HepG2 (cell line): ENCODE measurements at regions not wholly inside any gene's neighbourhood (a gene's known extent, or its start where the extent isn't known, plus 50 kb on each side); places are given as distances from the start of the nearest gene placed in this dataset.

Source experiments
- ATAC-seq: fragments of 200-7000 bp; cut with Tn5 transposase; 3 replicates; pipeline ENCODE4 v1.9.1; 2020; ENCODE audit warnings: mild to moderate bottlenecking, moderate library complexity
- BruUV-seq: library from RNA; stranded (reverse); fragments of 400-500 nt; replicated peaks from 2 replicates; lab custom pipeline; 2021; lab: Mats Ljungman, UMichigan
- CTCF ChIA-PET: fragments of 300-600 bp; formaldehyde crosslinking; extraction: SDS; loops from one replicate; lab custom pipeline; 2021; ENCODE audit warnings: low total read pairs, inconsistent platforms, low intra/inter-chr PET ratio; lab: Yijun Ruan, JAX
- POLR2A ChIA-PET: fragments of 350-600 bp; sonication (Branson Sonifier 250); formaldehyde crosslinking; loops from one replicate; lab custom pipeline; 2020; ENCODE audit warnings: antibody characterized with exemption, inconsistent platforms; lab: Yijun Ruan, JAX
- DNase-seq: peaks from one replicate; pipeline ENCODE4 v3.0.0-alpha.2; 2015; ENCODE audit warnings: low spot score
- FAIRE-seq: peaks from 3 replicates; lab custom pipeline; 2011; peaks lifted over from hg19 to GRCh38; lab: Jason Lieb, UNC
- H2AFZ ChIP-seq: one replicate; pipeline ENCODE4 v1.6.1; 2011; ENCODE audit warnings: low read length, inconsistent platforms
- H3K27ac ChIP-seq: fragments of 300-600 bp; 3 replicates; pipeline ENCODE4 v1.8.0; 2011; ENCODE audit warnings: mixed run types, mild to moderate bottlenecking, mixed read lengths, low read length, inconsistent platforms; ENCODE audit not compliant: insufficient read depth; ENCODE audit errors: extremely low read length
- H3K27me3 ChIP-seq, 2 experiments: fragments of 200-600 bp in 1 of 2; 2 replicates in 1 of 2; 3 replicates in 1 of 2; pipeline versions ENCODE4 v1.6.0 to v1.8.0; 2011; ENCODE audit warnings: low read length in 2 of 2, mild to moderate bottlenecking in 2 of 2, moderate library complexity in 2 of 2, inconsistent platforms in 1 of 2; ENCODE audit not compliant: insufficient read depth in 2 of 2, control insufficient read depth in 1 of 2
- H3K36me3 ChIP-seq, 2 experiments: fragments of 200-600 bp in 1 of 2; replicated peaks in 1 of 2; 2 replicates in 1 of 2; 3 replicates in 1 of 2; pipeline versions ENCODE4 v1.5.1 to v1.8.0; 2011; ENCODE audit warnings: low read length in 2 of 2, inconsistent platforms in 1 of 2; ENCODE audit not compliant: insufficient read depth in 2 of 2, control insufficient read depth in 1 of 2
- H3K4me1 ChIP-seq: 2 replicates; pipeline ENCODE4 v1.5.1; 2012; ENCODE audit warnings: low read length, inconsistent platforms; ENCODE audit not compliant: insufficient read depth
- H3K4me2 ChIP-seq: 2 replicates; pipeline ENCODE4 v1.6.0; 2011; ENCODE audit warnings: low read depth, low read length, inconsistent platforms
- H3K4me3 ChIP-seq, 3 experiments: fragments of 200-600 bp in 1 of 3; sonication (generic), shearing (Covaris generic) in 1 of 3; replicated peaks in 1 of 3; 2 replicates each; pipeline ENCODE4 v1.5.1; 2011 to 2016; ENCODE audit warnings: low read length in 3 of 3, inconsistent platforms in 2 of 3, low read depth in 2 of 3, mild to moderate bottlenecking in 2 of 3, control low read depth in 1 of 3, mixed read lengths in 1 of 3; ENCODE audit not compliant: insufficient read depth in 1 of 3
- H3K79me2 ChIP-seq: one replicate; pipeline ENCODE4 v1.6.1; 2011; ENCODE audit warnings: low read length, inconsistent platforms; ENCODE audit not compliant: insufficient read depth
- H3K9ac ChIP-seq: 2 replicates; pipeline ENCODE4 v1.6.0; 2011; ENCODE audit warnings: mild to moderate bottlenecking, low read depth, low read length, inconsistent platforms; ENCODE audit not compliant: insufficient read depth
- H3K9me3 ChIP-seq: 2 replicates; pipeline ENCODE4 v1.5.1; 2012; ENCODE audit warnings: mild to moderate bottlenecking, low read length
- H4K20me1 ChIP-seq: 2 replicates; pipeline ENCODE4 v1.6.0; 2011; ENCODE audit warnings: inconsistent platforms, mild to moderate bottlenecking, low read length, moderate library complexity; ENCODE audit not compliant: insufficient read depth
- HNF1A ChIP-seq, 2 experiments: sonication (generic) in 1 of 2; formaldehyde crosslinking in 1 of 2; IDR thresholded peaks; 2 replicates each; pipeline versions ENCODE4 v1.4.0 to v1.6.1; 2016 to 2020; ENCODE audit warnings: borderline replicate concordance in 1 of 2, low read depth in 1 of 2, mild to moderate bottlenecking in 1 of 2, missing genetic modification reagents in 1 of 2
- KLF6 ChIP-seq: IDR thresholded peaks from 2 replicates; pipeline ENCODE4 v1.8.0; 2016; ENCODE audit warnings: missing biosample characterization, missing genetic modification reagents
- ZNF33A ChIP-seq: sonication (generic); formaldehyde crosslinking; IDR thresholded peaks from 2 replicates; pipeline ENCODE4 v1.5.1; 2020; ENCODE audit warnings: missing genetic modification reagents, mild to moderate bottlenecking, moderate library complexity, borderline replicate concordance
- ZNF484 ChIP-seq: sonication (generic); formaldehyde crosslinking; IDR thresholded peaks from 2 replicates; pipeline ENCODE4 v1.5.1; 2020; ENCODE audit warnings: mild to moderate bottlenecking, low read depth, missing genetic modification reagents, borderline replicate concordance
- ZNF713 ChIP-seq: sonication (generic); formaldehyde crosslinking; IDR thresholded peaks from 2 replicates; pipeline ENCODE4 v1.4.0; 2020; ENCODE audit warnings: mild to moderate bottlenecking, missing genetic modification reagents
- WGBS: methylation state at CpG from one replicate; pipeline ENCODE4 v1.1.6; 2017; ENCODE audit warnings: low lambda C conversion rate; 5-methylcytosine and 5-hydroxymethylcytosine counted together
- in situ Hi-C: cut with HindIII; loops from 2 replicates; pipeline ENCODE4 v1.10.0; 2017; ENCODE audit warnings: low pct_unique_long_range_greater_than_20kb; ENCODE audit not compliant: extremely low pct_ligation_motif_present
- intact Hi-C: fragments of 100-400 bp; cut with micrococcal nuclease; formaldehyde crosslinking; loops from one replicate; pipeline ENCODE4 v1.10.0; 2022; ENCODE audit not compliant: unreplicated experiment

- Histone ChIP-seq H2AFZ (no peak overlapping the region), H3K27ac (no peak overlapping the region), H3K36me3 (no peaks in the 10 kb centered on the region), H3K4me3 (no peak overlapping the region), H3K27me3 (no peaks in the 10 kb centered on the region), H3K9me3 (peaks cover 51% of the 10 kb centered on the region), H3K9ac (no peak overlapping the region), H3K4me2 (no peak overlapping the region), H4K20me1 (no peaks in the 10 kb centered on the region), H3K4me1 (no peaks in the 10 kb centered on the region)
- DNase-seq, result no peak
- no TSS peak for BruUV-seq
- WGBS, result 31% methylated on average over 2 of the region's 2 CpGs
- in situ Hi-C loops, result no loop called here
- intact Hi-C loops, result no loop called here
- no peak for ATAC-seq
- FAIRE-seq, result no peak
- CTCF ChIA-PET, result no interaction called here
- POLR2A ChIA-PET, result no interaction called here
- TF ChIP-seq HNF1A (IDR thresholded peaks at IDR 0.05; ENCODE audit: low read depth), result no peak
- no peak for TF ChIP-seq HNF1A (CRISPR knock-in tag; IDR thresholded peaks at IDR 0.05; ENCODE audit: borderline replicate concordance)
- no peak for TF ChIP-seq ZNF484 (CRISPR knock-in tag)
- TF ChIP-seq ZNF713 (CRISPR knock-in tag), result no peak
- TF ChIP-seq ZNF33A (CRISPR knock-in tag), result no peak
- no peak for TF ChIP-seq KLF6 (CRISPR knock-in tag)
- TF ChIP-seq, all 625 proteins: peak for 0
- H3K79me2 ChIP-seq, result no peaks in the 10 kb centered on the region
Measured at GRCh38 chr2:52369178-52369577, 1337.2 kb upstream of the NRXN1 start.
